Activated naive CD4-positive, alpha-beta T cell treated with anti-CD3 and anti-CD28 coated beads, Interleukin-2, amount 10 ng/mL, durations not matched to agents 7 days and 5 days (primary cell): ENCODE measurements at regions not wholly inside any gene's neighbourhood (a gene's known extent, or its start where the extent isn't known, plus 50 kb on each side); places are given as distances from the start of the nearest gene placed in this dataset.
"Not testable (repeated sequence)": the region's sequence is repeated elsewhere in the genome, so short reads cannot be mapped to it uniquely, and the experiment has no call there.

Experiments used
- CTCF ChIA-PET: fragments of 350-600 bp; sonication (Branson Sonifier 250); formaldehyde crosslinking; loops from one replicate; lab custom pipeline; 2021; ENCODE audit warnings: antibody characterized with exemption; lab: Charles Lee
- DNase-seq: peaks from one replicate; pipeline ENCODE4 v3.0.0-alpha.2; 2020
- H3K27ac Mint-ChIP-seq: one replicate; pipeline ENCODE4 v1.8.0; 2021; ENCODE audit warnings: mild to moderate bottlenecking, moderate library complexity, mixed read lengths
- H3K27me3 Mint-ChIP-seq: one replicate; pipeline ENCODE4 v1.8.0; 2021; ENCODE audit warnings: mild to moderate bottlenecking, mixed read lengths
- H3K36me3 Mint-ChIP-seq: one replicate; pipeline ENCODE4 v1.8.0; 2021; ENCODE audit warnings: mixed read lengths
- H3K4me1 Mint-ChIP-seq: one replicate; pipeline ENCODE4 v1.8.0; 2021; ENCODE audit warnings: mixed read lengths
- H3K4me3 Mint-ChIP-seq: one replicate; pipeline ENCODE4 v1.8.0; 2021; ENCODE audit warnings: mild to moderate bottlenecking, moderate library complexity, mixed read lengths
- H3K9me3 Mint-ChIP-seq: one replicate; pipeline ENCODE4 v1.8.0; 2021; ENCODE audit warnings: mixed read lengths

DNA sequence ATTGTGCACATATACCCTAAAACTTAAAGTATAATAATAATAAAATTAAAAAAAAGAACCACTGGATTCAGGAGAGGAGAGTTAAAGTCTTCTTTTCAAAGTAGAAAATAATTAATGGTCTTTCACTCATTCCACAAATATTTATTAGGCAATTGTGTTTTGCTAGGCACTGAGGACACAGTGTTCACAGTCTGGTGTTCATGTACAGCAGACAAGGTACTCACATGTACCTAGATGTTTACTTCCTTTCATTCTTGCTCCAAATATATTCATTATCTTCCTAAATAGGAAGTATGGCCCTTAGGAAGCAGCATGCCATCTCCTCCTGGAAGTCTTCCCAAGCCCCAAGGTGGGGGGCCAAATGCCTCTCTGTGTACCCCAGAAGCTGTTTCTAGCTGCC, 265.0 kb downstream of the NPHP4 start:
- H3K27me3 Mint-ChIP-seq = peaks cover 10% of the 10 kb centered on the region
- CTCF ChIA-PET = no interaction called here

DNA sequence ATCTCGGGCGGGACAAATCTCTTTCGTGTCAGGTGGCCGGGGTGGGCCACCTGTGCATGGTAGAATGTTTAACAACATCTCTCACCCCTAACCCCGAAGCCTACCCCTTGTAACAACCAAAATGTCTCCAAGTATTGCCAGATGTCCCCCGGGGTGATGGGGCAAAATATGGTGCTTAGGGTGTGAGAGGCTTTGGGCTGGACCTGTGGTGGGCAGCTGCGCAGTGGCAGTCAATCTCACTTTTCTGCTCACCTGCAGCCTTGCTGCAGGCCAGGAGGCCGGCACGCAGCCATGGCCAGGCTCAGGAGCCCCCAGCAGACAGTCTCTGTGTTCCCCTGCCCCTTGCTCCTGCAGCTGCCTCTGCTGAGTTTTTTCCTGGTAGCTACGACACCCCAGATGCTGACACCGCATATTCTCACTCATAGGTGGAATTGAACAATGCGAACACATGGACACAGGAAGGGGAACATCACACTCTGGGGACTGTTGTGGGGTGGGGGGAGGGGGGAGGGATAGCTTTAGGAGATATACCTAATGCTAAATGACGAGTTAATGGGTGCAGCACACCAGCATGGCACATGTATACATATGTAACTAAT, 265.5 kb downstream of the NPHP4 start:
- H3K4me3 Mint-ChIP-seq, H3K9me3 Mint-ChIP-seq, H3K27ac Mint-ChIP-seq, H3K27me3 Mint-ChIP-seq, H3K4me1 Mint-ChIP-seq, H3K36me3 Mint-ChIP-seq, DNase-seq, CTCF ChIA-PET: not testable (repeated sequence)

More for the DNA sequence above, 265.0 kb downstream of the NPHP4 start:
- H3K4me1 Mint-ChIP-seq = no peaks in the 10 kb centered on the region
- H3K27ac Mint-ChIP-seq = no peak overlapping the region
- H3K9me3 Mint-ChIP-seq = no peaks in the 10 kb centered on the region
- no peak overlapping the region for H3K4me3 Mint-ChIP-seq
- no peaks in the 10 kb centered on the region for H3K36me3 Mint-ChIP-seq
- no peak for DNase-seq

GRCh38 chr1:5725855-5726585, 266.2 kb downstream of the NPHP4 start:
- H3K27ac Mint-ChIP-seq = no peak overlapping the region

DNA sequence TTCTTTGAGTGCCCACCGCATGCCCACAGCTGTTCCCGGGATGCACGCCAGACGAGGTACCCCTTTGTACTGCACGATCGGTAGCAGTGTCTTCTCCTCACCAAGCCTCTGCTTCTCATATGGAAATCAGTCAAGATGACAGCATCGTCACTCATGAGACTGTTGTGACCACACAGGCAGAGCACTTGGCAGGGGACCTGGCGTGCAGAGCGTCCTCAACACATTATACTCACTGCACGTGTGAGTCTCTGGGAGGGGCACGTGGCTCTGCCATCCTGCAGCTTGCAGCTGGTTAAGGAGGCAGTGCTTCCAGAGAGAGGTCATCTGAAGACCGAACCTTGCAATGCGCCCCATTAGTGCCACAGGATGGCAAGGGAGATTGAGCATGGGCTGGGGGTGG, 266.8 kb downstream of the NPHP4 start:
- no peak overlapping the region for H3K27ac Mint-ChIP-seq
- CTCF ChIA-PET = no interaction called here
- no peaks in the 10 kb centered on the region for H3K4me1 Mint-ChIP-seq
- H3K9me3 Mint-ChIP-seq = no peaks in the 10 kb centered on the region
- H3K4me3 Mint-ChIP-seq = no peak overlapping the region
- H3K36me3 Mint-ChIP-seq = no peaks in the 10 kb centered on the region
- DNase-seq = no peak
- H3K27me3 Mint-ChIP-seq = peaks cover 10% of the 10 kb centered on the region

More at GRCh38 chr1:5725855-5726585, 266.2 kb downstream of the NPHP4 start:
- no peaks in the 10 kb centered on the region for H3K36me3 Mint-ChIP-seq
- H3K9me3 Mint-ChIP-seq = no peaks in the 10 kb centered on the region
- peaks cover 10% of the 10 kb centered on the region for H3K27me3 Mint-ChIP-seq
- CTCF ChIA-PET = no interaction called here
- H3K4me3 Mint-ChIP-seq = no peak overlapping the region
- no peak for DNase-seq
- H3K4me1 Mint-ChIP-seq = no peaks in the 10 kb centered on the region

DNA sequence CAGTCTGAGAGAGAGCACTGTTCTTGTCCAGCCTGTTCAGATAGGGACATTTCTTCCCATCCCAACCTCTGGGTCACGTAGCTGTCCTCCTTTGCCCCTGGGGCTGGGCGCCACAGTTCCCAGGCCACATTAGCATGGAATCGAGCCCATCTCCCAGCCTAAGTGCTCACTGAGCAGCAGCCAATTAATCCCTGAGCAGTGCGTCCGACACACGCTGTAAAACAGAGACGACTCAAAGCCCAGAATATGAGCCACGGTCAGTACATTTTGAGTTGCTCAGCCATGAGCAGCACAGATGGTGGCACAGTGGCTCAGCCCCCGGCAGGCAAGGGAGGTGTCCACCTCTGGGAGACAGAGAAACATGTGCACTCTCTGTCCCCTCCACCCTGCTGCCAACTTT, 267.4 kb downstream of the NPHP4 start:
- Mint-ChIP-seq H3K27ac (no peak overlapping the region), H3K4me3 (no peak overlapping the region), H3K36me3 (no peaks in the 10 kb centered on the region), H3K27me3 (peaks cover 4% of the 10 kb centered on the region), H3K4me1 (no peaks in the 10 kb centered on the region), H3K9me3 (no peaks in the 10 kb centered on the region)
- DNase-seq = no peak
- CTCF ChIA-PET = no interaction called here

DNA sequence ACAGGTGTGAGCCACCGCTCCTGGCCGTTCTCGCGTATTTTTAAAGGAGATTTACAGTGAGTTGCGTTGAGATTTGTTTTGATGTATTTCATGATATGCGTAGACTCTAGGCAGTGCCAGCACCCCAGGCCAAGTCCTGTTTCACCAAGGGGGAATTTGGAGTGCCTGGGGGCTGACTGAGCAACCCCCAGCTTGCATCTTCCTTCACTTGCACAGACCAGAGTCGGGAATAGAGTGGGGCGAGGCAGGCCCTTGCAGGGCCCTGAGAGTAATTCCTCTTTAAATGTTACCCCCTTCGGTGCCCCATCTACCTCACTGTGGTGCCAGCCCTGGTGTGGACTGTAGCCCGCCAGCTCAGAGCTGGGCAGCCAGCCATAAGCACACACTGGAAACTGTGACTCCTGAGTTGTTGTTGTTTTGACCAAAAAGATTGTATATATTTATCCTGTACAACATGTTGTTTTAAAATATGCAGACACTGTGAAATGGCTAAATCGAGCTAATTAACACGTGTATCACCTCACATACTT, 269.5 kb downstream of the NPHP4 start:
- H3K4me1 Mint-ChIP-seq = no peaks in the 10 kb centered on the region
- DNase-seq = no peak
- H3K27ac Mint-ChIP-seq = no peak overlapping the region
- H3K27me3 Mint-ChIP-seq = peaks cover 12% of the 10 kb centered on the region
- H3K36me3 Mint-ChIP-seq = no peaks in the 10 kb centered on the region
- no peaks in the 10 kb centered on the region for H3K9me3 Mint-ChIP-seq
- CTCF ChIA-PET = no interaction called here
- H3K4me3 Mint-ChIP-seq = no peak overlapping the region

DNA sequence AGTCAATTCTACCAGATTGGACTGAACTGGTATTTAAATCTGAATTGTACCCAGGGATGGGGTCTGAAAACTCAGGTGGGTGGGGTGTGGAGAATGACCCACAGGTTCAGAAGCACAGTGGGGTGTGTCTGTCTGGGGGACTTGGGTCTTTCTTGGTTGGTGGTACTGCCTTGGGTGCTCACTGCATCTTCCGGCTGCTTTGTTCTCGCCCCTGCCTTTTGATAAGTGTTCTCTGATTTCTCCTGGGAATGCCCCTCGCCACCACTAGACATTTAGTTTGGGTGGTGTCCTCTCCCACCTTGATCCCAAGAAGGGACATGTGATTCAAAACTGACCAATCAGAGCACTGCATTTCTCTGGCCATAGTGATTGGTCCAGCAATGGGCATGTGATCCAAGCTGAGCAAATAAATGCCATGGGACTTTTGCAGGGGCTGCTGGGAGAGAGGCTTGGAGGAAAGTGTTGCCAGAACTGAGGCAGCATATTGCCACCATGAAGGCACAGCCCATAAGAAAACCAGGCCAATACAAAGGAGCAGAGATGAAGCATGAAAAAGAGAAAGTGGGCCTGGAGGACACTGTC, 270.5 kb downstream of the NPHP4 start:
- CTCF ChIA-PET = no interaction called here
- Mint-ChIP-seq H3K27me3 (peaks cover 20% of the 10 kb centered on the region), H3K27ac (no peak overlapping the region), H3K4me1 (no peaks in the 10 kb centered on the region), H3K9me3 (no peaks in the 10 kb centered on the region), H3K4me3 (no peak overlapping the region), H3K36me3 (no peaks in the 10 kb centered on the region)
- no peak for DNase-seq

- Mint-ChIP-seq H3K4me1 (no peaks in the 10 kb centered on the region), H3K9me3 (no peaks in the 10 kb centered on the region), H3K27ac (no peak overlapping the region), H3K36me3 (no peaks in the 10 kb centered on the region), H3K27me3 (peaks cover 20% of the 10 kb centered on the region), H3K4me3 (no peak overlapping the region)
- CTCF ChIA-PET = no interaction called here
- no peak for DNase-seq
These were observed 271.3 kb downstream of the NPHP4 start for GRCh38 chr1:5720936-5721335.

DNA sequence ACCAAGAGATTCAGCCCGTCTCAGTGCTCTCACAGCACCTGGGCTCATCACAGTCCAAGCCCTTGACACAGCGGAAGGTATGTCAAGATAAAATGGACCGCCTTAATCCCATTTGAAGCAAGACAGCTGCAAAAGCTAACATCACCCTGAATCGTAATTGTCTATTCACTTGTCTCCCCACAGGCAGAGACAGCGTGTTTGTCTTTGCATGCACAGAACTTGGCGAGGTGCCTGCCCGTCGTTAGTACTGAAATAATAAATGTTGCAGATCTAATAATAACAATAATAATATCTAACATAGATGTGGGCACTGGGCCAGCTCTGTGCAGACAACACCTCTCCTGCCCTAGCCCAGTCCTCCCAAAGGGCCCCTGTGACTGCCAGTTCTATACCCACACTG, 271.7 kb downstream of the NPHP4 start:
- H3K27ac Mint-ChIP-seq = no peak overlapping the region
- H3K9me3 Mint-ChIP-seq = no peaks in the 10 kb centered on the region
- no peak for DNase-seq
- H3K4me3 Mint-ChIP-seq = no peak overlapping the region
- H3K4me1 Mint-ChIP-seq = no peaks in the 10 kb centered on the region
- peaks cover 20% of the 10 kb centered on the region for H3K27me3 Mint-ChIP-seq
- H3K36me3 Mint-ChIP-seq = no peaks in the 10 kb centered on the region
- CTCF ChIA-PET = no interaction called here

DNA sequence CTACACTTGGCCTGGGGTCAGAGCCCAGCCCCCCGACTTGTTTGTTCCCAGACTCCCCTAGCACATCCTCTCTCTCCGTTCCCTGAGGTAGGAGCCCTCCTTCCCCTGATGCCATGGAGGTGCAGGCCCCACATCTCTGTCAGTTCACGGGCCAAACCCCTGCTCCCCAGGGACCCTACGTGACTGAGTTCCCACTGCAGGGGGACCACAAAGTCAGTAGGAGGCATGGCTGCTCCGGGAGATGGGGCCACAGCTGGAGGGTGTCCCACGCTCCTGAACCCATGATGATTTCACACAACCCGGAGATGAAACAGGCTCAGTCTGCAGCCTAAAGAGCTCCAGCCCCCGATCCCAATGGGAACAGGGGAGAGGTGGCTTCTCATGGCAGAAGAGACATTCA, 272.2 kb downstream of the NPHP4 start:
- CTCF ChIA-PET = no interaction called here
- no peaks in the 10 kb centered on the region for H3K36me3 Mint-ChIP-seq
- H3K27ac Mint-ChIP-seq = no peak overlapping the region
- no peak for DNase-seq
- no peaks in the 10 kb centered on the region for H3K4me1 Mint-ChIP-seq
- no peak overlapping the region for H3K4me3 Mint-ChIP-seq
- peaks cover 20% of the 10 kb centered on the region for H3K27me3 Mint-ChIP-seq
- no peaks in the 10 kb centered on the region for H3K9me3 Mint-ChIP-seq

DNA sequence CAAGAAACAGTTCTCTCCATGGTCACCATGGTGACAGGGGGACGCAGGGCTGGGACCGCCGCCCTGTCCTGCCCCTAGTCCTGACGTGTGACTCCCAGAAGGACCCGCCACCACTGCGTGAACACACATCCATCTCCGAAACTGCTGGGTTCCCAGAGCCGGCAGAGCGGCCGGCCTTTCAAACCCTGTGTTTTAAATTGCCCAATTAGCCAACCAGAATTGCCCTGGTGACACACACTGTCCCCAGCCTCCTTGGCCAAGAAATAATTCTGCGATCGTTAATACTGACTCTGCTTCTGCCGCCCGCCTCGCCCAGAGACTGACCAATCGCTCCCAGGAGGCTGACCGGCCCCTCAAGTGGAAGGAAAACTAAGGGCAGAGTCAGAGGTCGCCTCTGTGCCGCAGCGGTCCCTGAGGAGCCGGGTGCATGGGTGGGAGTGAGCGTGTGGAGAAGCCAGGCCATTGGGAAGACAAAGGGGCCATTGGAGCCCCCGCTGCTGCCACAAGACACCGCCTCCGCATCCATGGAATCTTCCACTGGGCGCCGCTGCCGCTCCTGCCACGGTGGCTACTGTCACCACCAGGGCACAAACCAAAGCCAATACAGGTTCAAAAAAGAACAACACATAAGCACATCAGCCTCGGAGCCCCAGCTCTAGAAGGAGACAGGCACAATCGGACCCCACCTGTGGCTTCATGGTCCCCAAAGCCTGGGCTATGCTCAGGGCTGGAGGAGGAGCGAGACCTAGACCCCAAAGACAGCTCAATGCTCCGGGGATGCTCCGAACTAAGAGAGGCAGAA, 273.2 kb downstream of the NPHP4 start:
- Mint-ChIP-seq H3K27me3 (peaks cover 20% of the 10 kb centered on the region), H3K36me3 (no peaks in the 10 kb centered on the region), H3K4me1 (no peaks in the 10 kb centered on the region), H3K9me3 (no peaks in the 10 kb centered on the region), H3K27ac (no peak overlapping the region), H3K4me3 (no peak overlapping the region)
- no peak for DNase-seq
- CTCF ChIA-PET = no interaction called here

DNA sequence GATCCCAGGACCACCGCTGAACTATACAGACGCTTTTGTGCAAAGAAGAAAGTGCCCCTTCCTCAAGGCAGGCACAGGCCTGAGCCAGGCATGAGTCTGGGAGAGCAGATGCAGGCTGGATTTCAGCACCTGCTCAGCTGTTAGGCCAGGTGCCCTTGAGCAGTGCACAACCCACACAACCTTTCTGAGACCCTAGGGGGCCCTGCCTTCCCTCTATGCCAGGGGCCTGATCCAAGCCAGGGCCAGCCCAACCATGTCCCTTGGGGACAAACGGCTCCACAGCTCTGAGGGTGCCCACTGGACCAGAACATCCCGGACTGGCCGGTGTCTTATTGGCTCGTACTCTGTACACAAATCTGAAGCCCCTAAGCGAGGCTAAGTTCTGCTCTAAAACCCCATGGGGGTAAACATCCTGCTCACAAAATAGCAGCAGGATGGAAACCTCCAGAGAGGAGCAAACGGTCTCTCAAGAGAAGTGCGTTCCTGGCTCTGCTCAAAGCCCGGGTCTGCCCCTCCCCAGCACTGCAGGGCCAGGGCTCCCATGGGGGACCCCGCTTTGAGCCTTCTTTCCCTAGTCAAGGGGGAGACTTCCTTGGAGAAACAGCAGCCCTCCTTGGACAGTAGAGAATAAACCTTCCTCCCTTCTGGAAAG, 275.1 kb downstream of the NPHP4 start:
- no peak overlapping the region for H3K27ac Mint-ChIP-seq
- H3K9me3 Mint-ChIP-seq = no peaks in the 10 kb centered on the region
- peaks cover 20% of the 10 kb centered on the region for H3K27me3 Mint-ChIP-seq
- no peak for DNase-seq
- CTCF ChIA-PET = no interaction called here
- no peaks in the 10 kb centered on the region for H3K4me1 Mint-ChIP-seq
- no peaks in the 10 kb centered on the region for H3K36me3 Mint-ChIP-seq
- no peak overlapping the region for H3K4me3 Mint-ChIP-seq

GRCh38 chr1:5716126-5716525, 276.1 kb downstream of the NPHP4 start:
- no peak overlapping the region for H3K4me3 Mint-ChIP-seq
- no peak for DNase-seq
- H3K27ac Mint-ChIP-seq = no peak overlapping the region
- peaks cover 20% of the 10 kb centered on the region for H3K27me3 Mint-ChIP-seq
- H3K9me3 Mint-ChIP-seq = no peaks in the 10 kb centered on the region
- CTCF ChIA-PET = no interaction called here
- no peaks in the 10 kb centered on the region for H3K4me1 Mint-ChIP-seq
- no peaks in the 10 kb centered on the region for H3K36me3 Mint-ChIP-seq
